Glutamatergic neuron (in vitro differentiated cells): ENCODE measurements at regions not wholly inside any gene's neighbourhood (a gene's known extent, or its start where the extent isn't known, plus 50 kb on each side); places are given as distances from the start of the nearest gene placed in this dataset.
"Not testable (repeated sequence)": the region's sequence is repeated elsewhere in the genome, so short reads cannot be mapped to it uniquely, and the experiment has no call there.

Experiments used
- DNase-seq: peaks from one replicate; pipeline ENCODE4 v3.0.0; 2022
- H3K27ac Mint-ChIP-seq: one replicate; pipeline ENCODE4 v1.8.0; 2020; ENCODE audit warnings: mild to moderate bottlenecking, mixed read lengths, inconsistent platforms; ENCODE audit not compliant: unreplicated experiment
- H3K27me3 Mint-ChIP-seq: one replicate; pipeline ENCODE4 v1.8.0; 2020; ENCODE audit warnings: mild to moderate bottlenecking, moderate library complexity, mixed read lengths, inconsistent platforms; ENCODE audit not compliant: unreplicated experiment
- H3K36me3 Mint-ChIP-seq: one replicate; pipeline ENCODE4 v1.8.0; 2020; ENCODE audit warnings: mild to moderate bottlenecking, mixed read lengths, inconsistent platforms; ENCODE audit not compliant: unreplicated experiment
- H3K4me1 Mint-ChIP-seq: one replicate; pipeline ENCODE4 v1.8.0; 2020; ENCODE audit warnings: mild to moderate bottlenecking, low read depth, mixed read lengths, inconsistent platforms; ENCODE audit not compliant: unreplicated experiment
- H3K4me3 Mint-ChIP-seq: one replicate; pipeline ENCODE4 v1.8.0; 2020; ENCODE audit warnings: mild to moderate bottlenecking, mixed read lengths, inconsistent platforms; ENCODE audit not compliant: unreplicated experiment
- H3K9me3 Mint-ChIP-seq: one replicate; pipeline ENCODE4 v1.8.0; 2020; ENCODE audit warnings: mild to moderate bottlenecking, moderate library complexity, mixed read lengths, inconsistent platforms; ENCODE audit not compliant: unreplicated experiment
- TF ChIP-seq, protein P1 (sequence below): fragments of 200-600 bp; sonication (generic); IDR thresholded peaks from one replicate; pipeline ENCODE4 v1.5.0; 2021; ENCODE audit not compliant: partially characterized antibody, unreplicated experiment

DNA sequence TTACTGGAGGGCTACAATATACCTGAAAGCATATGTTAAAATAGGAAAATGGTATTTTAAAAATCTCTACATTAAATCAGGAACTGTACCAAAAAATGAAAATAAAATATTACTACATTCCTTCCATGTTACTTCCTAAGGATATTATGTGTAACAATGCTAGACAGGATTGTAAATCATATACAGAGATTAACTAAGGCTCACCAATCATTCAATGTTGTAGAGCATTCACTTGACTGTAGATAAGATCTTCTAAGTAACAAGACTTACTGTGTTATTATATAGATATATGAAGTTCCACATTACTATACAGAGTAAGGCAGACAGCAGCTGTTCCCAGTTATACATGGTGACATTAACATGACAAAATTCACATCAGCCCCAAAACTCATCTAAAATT is 1919.1 kb upstream of the CDH9 start:
- H3K27me3 Mint-ChIP-seq = no peaks in the 10 kb centered on the region
- H3K9me3 Mint-ChIP-seq = peaks cover 3% of the 10 kb centered on the region
- TF ChIP-seq, protein P1, sequence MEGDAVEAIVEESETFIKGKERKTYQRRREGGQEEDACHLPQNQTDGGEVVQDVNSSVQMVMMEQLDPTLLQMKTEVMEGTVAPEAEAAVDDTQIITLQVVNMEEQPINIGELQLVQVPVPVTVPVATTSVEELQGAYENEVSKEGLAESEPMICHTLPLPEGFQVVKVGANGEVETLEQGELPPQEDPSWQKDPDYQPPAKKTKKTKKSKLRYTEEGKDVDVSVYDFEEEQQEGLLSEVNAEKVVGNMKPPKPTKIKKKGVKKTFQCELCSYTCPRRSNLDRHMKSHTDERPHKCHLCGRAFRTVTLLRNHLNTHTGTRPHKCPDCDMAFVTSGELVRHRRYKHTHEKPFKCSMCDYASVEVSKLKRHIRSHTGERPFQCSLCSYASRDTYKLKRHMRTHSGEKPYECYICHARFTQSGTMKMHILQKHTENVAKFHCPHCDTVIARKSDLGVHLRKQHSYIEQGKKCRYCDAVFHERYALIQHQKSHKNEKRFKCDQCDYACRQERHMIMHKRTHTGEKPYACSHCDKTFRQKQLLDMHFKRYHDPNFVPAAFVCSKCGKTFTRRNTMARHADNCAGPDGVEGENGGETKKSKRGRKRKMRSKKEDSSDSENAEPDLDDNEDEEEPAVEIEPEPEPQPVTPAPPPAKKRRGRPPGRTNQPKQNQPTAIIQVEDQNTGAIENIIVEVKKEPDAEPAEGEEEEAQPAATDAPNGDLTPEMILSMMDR = no peak
- no peak overlapping the region for H3K4me3 Mint-ChIP-seq
- no peak overlapping the region for H3K27ac Mint-ChIP-seq
- no peaks in the 10 kb centered on the region for H3K36me3 Mint-ChIP-seq
- H3K4me1 Mint-ChIP-seq = no peaks in the 10 kb centered on the region
- no peak for DNase-seq

DNA sequence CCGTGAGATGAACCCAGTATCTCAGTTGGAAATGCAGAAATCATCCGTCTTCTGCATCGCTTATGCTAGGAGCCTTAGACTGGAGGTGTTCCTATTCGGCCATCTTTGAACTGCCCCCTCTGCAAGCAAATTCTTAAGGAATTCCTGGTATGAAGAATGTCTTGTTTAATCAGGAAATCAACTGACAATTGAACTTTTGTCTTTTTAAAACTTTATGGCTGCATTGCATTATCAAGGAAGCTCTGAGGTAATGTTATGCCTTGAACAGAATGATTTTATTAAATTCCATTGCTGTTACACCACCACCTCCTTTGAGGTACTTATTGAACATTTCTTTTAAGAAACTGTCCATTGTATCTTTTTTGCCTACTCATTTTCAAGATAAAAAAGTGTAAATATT is 1915.7 kb upstream of the CDH9 start:
- Mint-ChIP-seq H3K27me3 (no peaks in the 10 kb centered on the region), H3K27ac (no peak overlapping the region), H3K4me3 (no peak overlapping the region), H3K36me3 (no peaks in the 10 kb centered on the region), H3K9me3 (peaks cover 4% of the 10 kb centered on the region), H3K4me1 (no peaks in the 10 kb centered on the region)
- TF ChIP-seq, protein P1 = no peak
- DNase-seq = no peak

DNA sequence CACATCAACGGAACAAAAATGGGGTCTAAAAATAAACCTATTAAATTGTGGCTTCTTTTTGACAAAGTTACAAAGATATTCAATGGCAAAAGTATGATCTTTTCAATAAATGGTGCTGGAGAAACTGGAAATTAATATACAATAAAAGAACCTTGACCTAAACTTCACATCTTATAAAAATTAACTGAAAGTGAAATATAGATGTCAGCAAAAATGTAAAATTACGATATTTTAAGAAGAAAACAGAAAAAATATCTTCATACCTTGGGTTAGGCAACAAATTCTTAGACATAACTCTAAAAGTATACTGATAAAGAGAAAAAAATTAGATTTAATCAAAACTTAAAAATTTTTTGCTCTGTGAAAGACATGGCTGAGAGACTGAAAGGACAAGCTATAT is 1909.5 kb upstream of the CDH9 start:
- TF ChIP-seq, protein P1 = no peak
- H3K4me1 Mint-ChIP-seq = no peaks in the 10 kb centered on the region
- H3K9me3 Mint-ChIP-seq = peaks cover 4% of the 10 kb centered on the region
- no peaks in the 10 kb centered on the region for H3K27me3 Mint-ChIP-seq
- H3K4me3 Mint-ChIP-seq = no peak overlapping the region
- no peaks in the 10 kb centered on the region for H3K36me3 Mint-ChIP-seq
- DNase-seq = no peak
- H3K27ac Mint-ChIP-seq = no peak overlapping the region

DNA sequence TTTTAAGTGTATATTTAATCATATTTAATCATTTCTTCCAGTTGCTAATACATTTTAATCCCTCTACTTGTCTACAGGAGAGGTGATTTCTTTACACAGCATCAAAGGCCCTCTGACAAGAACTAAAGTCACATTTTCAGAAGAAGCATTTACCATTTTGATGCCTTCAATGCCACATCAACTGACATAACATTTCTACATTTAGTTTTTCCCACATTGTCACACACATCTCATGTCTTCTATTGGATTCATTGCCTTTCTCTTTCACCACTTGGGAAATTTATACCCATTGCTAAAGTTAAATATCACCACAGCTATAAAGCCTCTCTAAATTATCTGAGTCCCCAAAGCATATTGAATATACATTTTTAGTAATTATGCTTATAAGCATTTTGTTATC is 1907.5 kb upstream of the CDH9 start:
- TF ChIP-seq, protein P1 = no peak
- Mint-ChIP-seq H3K4me3 (no peak overlapping the region), H3K36me3 (no peaks in the 10 kb centered on the region), H3K4me1 (no peaks in the 10 kb centered on the region), H3K27me3 (peaks cover 2% of the 10 kb centered on the region), H3K27ac (no peak overlapping the region), H3K9me3 (no peaks in the 10 kb centered on the region)
- DNase-seq = no peak

DNA sequence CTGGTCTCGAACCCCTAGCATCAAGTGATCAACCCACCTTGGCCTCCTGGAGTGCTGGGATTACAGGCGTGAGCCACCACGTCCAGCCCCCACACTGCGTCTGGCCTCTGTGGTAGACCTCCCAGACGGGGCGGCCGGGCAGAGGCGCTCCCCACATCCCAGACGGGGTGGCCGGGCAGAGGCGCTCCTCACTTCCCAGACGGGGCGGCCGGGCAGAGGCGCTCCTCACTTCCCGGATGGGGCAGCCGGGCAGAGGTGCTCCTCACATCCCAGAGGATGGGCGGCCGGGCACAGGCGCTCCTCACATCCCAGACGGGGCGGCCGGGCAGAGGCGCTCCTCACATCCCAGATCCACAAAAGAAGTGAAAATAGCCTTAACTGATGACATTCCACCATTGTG is 1891.0 kb upstream of the CDH9 start:
- not testable (repeated sequence) for H3K9me3 Mint-ChIP-seq, H3K4me1 Mint-ChIP-seq, H3K27ac Mint-ChIP-seq, H3K4me3 Mint-ChIP-seq, H3K36me3 Mint-ChIP-seq, H3K27me3 Mint-ChIP-seq, DNase-seq

DNA sequence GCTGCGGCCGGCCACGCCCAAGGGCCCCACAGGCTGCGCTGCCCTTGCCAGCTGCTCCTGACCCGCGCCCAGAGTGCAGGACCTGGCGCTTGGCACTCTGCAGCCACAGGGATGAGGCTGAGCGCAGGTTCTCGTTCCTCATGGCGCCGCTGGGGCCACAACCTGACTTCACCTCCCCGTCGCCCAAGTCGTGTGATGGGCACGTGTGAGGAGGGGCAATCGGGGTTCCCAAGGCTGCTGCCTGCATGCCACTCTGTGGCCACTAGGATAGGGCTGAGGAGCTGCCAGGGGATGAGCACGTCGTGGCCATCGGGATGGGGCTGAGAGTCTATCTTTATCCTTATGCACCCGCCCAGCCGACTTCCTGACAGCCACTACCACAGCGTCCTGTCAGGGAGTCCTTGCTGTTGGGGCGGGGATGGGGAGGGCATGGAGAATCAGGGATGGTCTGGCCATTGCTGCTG is 1890.0 kb upstream of the CDH9 start:
- H3K27me3 Mint-ChIP-seq, H3K27ac Mint-ChIP-seq, H3K4me1 Mint-ChIP-seq, DNase-seq, H3K4me3 Mint-ChIP-seq, H3K36me3 Mint-ChIP-seq, H3K9me3 Mint-ChIP-seq: not testable (repeated sequence)
